ENCODE measurements at regions not wholly inside any gene's neighbourhood (a gene's known extent, or its start where the extent isn't known, plus 50 kb on each side); places are given as distances from the start of the nearest gene placed in this dataset.
"Not testable (repeated sequence)": the region's sequence is repeated elsewhere in the genome, so short reads cannot be mapped to it uniquely, and the experiment has no call there.

DNA sequence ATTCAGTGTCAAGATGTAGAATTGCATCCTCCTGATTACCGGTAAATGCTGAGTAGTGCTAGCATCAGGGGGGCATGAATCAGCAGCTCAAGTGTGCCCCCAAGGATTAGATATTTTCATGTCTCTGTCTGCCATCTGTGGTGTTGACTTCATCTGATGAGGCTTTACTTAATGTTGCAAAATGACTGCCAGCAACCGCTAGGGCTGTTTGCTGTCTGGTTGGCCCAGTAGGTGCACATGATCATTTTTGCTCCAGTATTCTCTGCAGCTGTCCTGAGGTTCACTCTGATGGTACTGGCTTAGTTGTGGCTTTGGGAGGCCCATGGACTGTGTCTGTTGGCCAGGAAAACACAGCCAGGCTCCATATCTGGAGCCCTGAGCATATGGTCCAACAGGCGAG, 316.4 kb downstream of the SOX2 start:
- BruUV-seq (replicated peaks): no TSS peak
- dilution Hi-C loops (cut with MboI; ENCODE audit: extremely low pct_ligation_motif_present, low sequenced_read_pairs) (no loop called here), intact Hi-C loops (cut with micrococcal nuclease) (no loop called here)
- FAIRE-seq: no peak
- no peaks in the 10 kb centered on the region for H4K20me1 ChIP-seq (replicated peaks; ENCODE audit: control insufficient read depth, extremely low read depth, insufficient read depth, low read length)
- no peaks in the 10 kb centered on the region for H3K4me1 ChIP-seq (ENCODE audit: control insufficient read depth, extremely low read depth, insufficient read depth, low read length)
- no peak overlapping the region for H3K27ac ChIP-seq (ENCODE audit: insufficient read depth, low read depth, low read length)
- H3K9me3 ChIP-seq (replicated peaks; ENCODE audit: control insufficient read depth, insufficient read depth, low read length): no peaks in the 10 kb centered on the region
- H3K9me1 ChIP-seq (replicated peaks; ENCODE audit: control insufficient read depth, extremely low read depth, insufficient read depth, low read length): no peaks in the 10 kb centered on the region
- no peak for DNase-seq (ENCODE audit: low read depth, low spot score)
- no peak overlapping the region for H3K4me2 ChIP-seq (ENCODE audit: insufficient read depth, low read length)
- H3K36me3 ChIP-seq (ENCODE audit: control insufficient read depth in 2 of 2, extremely low read depth in 1 of 2, insufficient read depth in 2 of 2, low read length in 2 of 2): no peaks in the 10 kb centered on the region
- H3K9ac ChIP-seq (replicated peaks; ENCODE audit: extremely low read depth, insufficient read depth, low read length): no peak overlapping the region
- TF ChIP-seq EZH2 (IDR thresholded peaks at IDR 0.05; ENCODE audit: borderline replicate concordance, low read depth, low read length, severe bottlenecking) (no peak), JUN (IDR thresholded peaks at IDR 0.05; ENCODE audit: borderline replicate concordance, insufficient read depth, insufficient read length, low read depth) (no peak), POLR2A (IDR thresholded peaks at IDR 0.05; ENCODE audit: low read depth, low read length) (no peak), MYC (IDR thresholded peaks at IDR 0.05; ENCODE audit: low read depth, low read length) (no peak), POLR2AphosphoS5 (IDR thresholded peaks at IDR 0.05; ENCODE audit: insufficient read depth, low read depth, low read length) (no peak), GATA2 (IDR thresholded peaks at IDR 0.05; ENCODE audit: insufficient read depth, insufficient read length, low read depth, low read length) (no peak), FOS (IDR thresholded peaks at IDR 0.05; ENCODE audit: borderline replicate concordance, insufficient read depth, low read length) (no peak)
- TF ChIP-seq, protein P1, sequence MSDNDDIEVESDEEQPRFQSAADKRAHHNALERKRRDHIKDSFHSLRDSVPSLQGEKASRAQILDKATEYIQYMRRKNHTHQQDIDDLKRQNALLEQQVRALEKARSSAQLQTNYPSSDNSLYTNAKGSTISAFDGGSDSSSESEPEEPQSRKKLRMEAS (IDR thresholded peaks at IDR 0.05; ENCODE audit: insufficient read depth, insufficient read length): no peak
- TF ChIP-seq, protein P2, sequence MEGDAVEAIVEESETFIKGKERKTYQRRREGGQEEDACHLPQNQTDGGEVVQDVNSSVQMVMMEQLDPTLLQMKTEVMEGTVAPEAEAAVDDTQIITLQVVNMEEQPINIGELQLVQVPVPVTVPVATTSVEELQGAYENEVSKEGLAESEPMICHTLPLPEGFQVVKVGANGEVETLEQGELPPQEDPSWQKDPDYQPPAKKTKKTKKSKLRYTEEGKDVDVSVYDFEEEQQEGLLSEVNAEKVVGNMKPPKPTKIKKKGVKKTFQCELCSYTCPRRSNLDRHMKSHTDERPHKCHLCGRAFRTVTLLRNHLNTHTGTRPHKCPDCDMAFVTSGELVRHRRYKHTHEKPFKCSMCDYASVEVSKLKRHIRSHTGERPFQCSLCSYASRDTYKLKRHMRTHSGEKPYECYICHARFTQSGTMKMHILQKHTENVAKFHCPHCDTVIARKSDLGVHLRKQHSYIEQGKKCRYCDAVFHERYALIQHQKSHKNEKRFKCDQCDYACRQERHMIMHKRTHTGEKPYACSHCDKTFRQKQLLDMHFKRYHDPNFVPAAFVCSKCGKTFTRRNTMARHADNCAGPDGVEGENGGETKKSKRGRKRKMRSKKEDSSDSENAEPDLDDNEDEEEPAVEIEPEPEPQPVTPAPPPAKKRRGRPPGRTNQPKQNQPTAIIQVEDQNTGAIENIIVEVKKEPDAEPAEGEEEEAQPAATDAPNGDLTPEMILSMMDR (IDR thresholded peaks at IDR 0.05; ENCODE audit: extremely low read depth in 1 of 2, insufficient read depth in 1 of 2, low read depth in 1 of 2, low read length in 2 of 2): no peak
- no peaks in the 10 kb centered on the region for H3K27me3 ChIP-seq (ENCODE audit: control insufficient read depth in 2 of 2, insufficient read depth in 2 of 2, low read length in 2 of 2)
- no peaks in the 10 kb centered on the region for H3K79me2 ChIP-seq (ENCODE audit: control insufficient read depth, insufficient read depth, low read length)
- ChIA-PET CTCF (no interaction called here), POLR2A (no interaction called here)
- H3K4me3 ChIP-seq (replicated peaks in 1 of 3; ENCODE audit: insufficient read depth in 1 of 3, low read depth in 1 of 3, low read length in 3 of 3): no peak overlapping the region
- H2AFZ ChIP-seq (ENCODE audit: low read depth, low read length): no peak overlapping the region

DNA sequence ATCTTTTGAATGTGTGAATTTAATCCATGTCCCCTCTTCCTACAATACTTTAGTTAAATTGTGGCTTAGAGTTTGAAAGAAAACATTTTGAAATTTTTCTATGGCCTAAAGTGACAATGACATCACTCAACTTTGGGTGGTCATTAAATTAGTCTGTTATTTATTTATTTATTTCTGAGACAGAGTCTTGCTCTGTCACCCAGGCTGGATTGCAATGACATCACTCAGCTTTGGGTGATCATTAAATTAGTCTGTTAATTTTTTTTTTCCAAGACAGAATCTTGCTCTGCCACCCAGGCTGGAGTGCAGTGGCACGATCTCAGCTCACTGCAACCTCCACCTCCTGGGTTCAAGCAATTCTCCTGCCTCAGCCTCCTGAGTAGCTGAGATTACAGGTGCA, 322.5 kb downstream of the SOX2 start:
- dilution Hi-C loops (cut with MboI; ENCODE audit: extremely low pct_ligation_motif_present, low sequenced_read_pairs); FAIRE-seq; BruUV-seq (replicated peaks); H3K9me1 ChIP-seq (replicated peaks; ENCODE audit: control insufficient read depth, extremely low read depth, insufficient read depth, low read length); H3K4me3 ChIP-seq (replicated peaks in 1 of 3; ENCODE audit: insufficient read depth in 1 of 3, low read depth in 1 of 3, low read length in 3 of 3); CTCF ChIA-PET; H3K79me2 ChIP-seq (ENCODE audit: control insufficient read depth, insufficient read depth, low read length); H3K4me2 ChIP-seq (ENCODE audit: insufficient read depth, low read length); H3K9ac ChIP-seq (replicated peaks; ENCODE audit: extremely low read depth, insufficient read depth, low read length); DNase-seq (ENCODE audit: low read depth, low spot score); intact Hi-C loops (cut with micrococcal nuclease); H3K9me3 ChIP-seq (replicated peaks; ENCODE audit: control insufficient read depth, insufficient read depth, low read length); POLR2A ChIA-PET; H3K36me3 ChIP-seq (ENCODE audit: control insufficient read depth in 2 of 2, extremely low read depth in 1 of 2, insufficient read depth in 2 of 2, low read length in 2 of 2); H3K27ac ChIP-seq (ENCODE audit: insufficient read depth, low read depth, low read length); H2AFZ ChIP-seq (ENCODE audit: low read depth, low read length); H3K27me3 ChIP-seq (ENCODE audit: control insufficient read depth in 2 of 2, insufficient read depth in 2 of 2, low read length in 2 of 2); H3K4me1 ChIP-seq (ENCODE audit: control insufficient read depth, extremely low read depth, insufficient read depth, low read length); H4K20me1 ChIP-seq (replicated peaks; ENCODE audit: control insufficient read depth, extremely low read depth, insufficient read depth, low read length): not testable (repeated sequence)
